ENCODE measurements at regions not wholly inside any gene's neighbourhood (a gene's known extent, or its start where the extent isn't known, plus 50 kb on each side); places are given as distances from the start of the nearest gene placed in this dataset.

DNA sequence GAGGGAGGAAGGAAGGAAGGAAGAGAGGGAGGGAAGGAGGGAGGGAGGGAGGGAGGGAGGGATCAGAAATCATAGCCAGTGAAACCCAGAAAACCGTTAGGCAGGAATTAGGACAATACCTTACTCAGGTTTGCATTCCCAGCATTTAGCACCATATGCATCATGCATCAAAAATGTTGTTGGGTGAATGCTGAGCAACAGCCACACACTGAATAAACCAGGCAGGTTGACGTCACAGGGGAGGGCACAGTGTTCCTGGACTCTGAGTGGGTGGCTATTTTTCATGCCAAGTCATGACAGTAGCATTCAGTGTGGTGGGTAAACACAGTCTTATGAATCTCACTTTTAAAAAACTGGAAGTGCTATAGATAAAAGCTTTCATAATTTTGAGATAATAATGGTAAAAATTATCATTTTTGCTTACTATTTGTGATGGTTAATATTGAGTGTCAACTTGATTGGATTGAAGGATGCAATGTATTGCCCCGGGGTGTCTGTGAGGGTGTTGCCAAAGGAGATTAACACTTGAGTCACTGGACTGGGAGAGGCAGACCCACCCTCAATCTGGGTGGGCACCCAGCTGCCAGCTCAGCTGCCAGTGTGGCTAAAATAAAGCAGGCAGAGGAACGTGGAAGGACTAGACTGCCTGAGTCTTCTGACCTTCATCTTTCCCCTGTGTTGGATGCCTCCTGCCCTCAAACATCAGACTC lies 199.1 kb upstream of the PRKCQ start:
- POLR2A ChIA-PET: no interaction called here
- TF ChIP-seq TCF7 (CRISPR knock-in tag; IDR thresholded peaks at IDR 0.05; ENCODE audit: low read depth) (no peak), NR1H2 (CRISPR knock-in tag; IDR thresholded peaks at IDR 0.05) (no peak), NFATC4 (CRISPR knock-in tag; IDR thresholded peaks at IDR 0.05) (no peak), TEAD1 (CRISPR knock-in tag; IDR thresholded peaks at IDR 0.05) (no peak), NR3C1 (CRISPR knock-in tag; conservative IDR thresholded peaks at IDR 0.05; ENCODE audit: low read depth) (no peak), JAZF1 (CRISPR knock-in tag; IDR thresholded peaks at IDR 0.05) (no peak), NFE2L1 (CRISPR knock-in tag; IDR thresholded peaks at IDR 0.05) (no peak), TP53 (CRISPR knock-in tag; IDR thresholded peaks at IDR 0.05) (no peak), ETV6 (CRISPR knock-in tag; IDR thresholded peaks at IDR 0.05) (no peak), HMGA2 (CRISPR knock-in tag; IDR thresholded peaks at IDR 0.05) (no peak), MYBL2 (CRISPR knock-in tag; IDR thresholded peaks at IDR 0.05) (no peak), ZNF138 (CRISPR knock-in tag; conservative IDR thresholded peaks at IDR 0.05) (no peak), OVOL2 (CRISPR knock-in tag; IDR thresholded peaks at IDR 0.05; ENCODE audit: borderline replicate concordance) (no peak), KAT7 (CRISPR knock-in tag; IDR thresholded peaks at IDR 0.05; ENCODE audit: borderline replicate concordance) (no peak)
- TF ChIP-seq, protein P1, sequence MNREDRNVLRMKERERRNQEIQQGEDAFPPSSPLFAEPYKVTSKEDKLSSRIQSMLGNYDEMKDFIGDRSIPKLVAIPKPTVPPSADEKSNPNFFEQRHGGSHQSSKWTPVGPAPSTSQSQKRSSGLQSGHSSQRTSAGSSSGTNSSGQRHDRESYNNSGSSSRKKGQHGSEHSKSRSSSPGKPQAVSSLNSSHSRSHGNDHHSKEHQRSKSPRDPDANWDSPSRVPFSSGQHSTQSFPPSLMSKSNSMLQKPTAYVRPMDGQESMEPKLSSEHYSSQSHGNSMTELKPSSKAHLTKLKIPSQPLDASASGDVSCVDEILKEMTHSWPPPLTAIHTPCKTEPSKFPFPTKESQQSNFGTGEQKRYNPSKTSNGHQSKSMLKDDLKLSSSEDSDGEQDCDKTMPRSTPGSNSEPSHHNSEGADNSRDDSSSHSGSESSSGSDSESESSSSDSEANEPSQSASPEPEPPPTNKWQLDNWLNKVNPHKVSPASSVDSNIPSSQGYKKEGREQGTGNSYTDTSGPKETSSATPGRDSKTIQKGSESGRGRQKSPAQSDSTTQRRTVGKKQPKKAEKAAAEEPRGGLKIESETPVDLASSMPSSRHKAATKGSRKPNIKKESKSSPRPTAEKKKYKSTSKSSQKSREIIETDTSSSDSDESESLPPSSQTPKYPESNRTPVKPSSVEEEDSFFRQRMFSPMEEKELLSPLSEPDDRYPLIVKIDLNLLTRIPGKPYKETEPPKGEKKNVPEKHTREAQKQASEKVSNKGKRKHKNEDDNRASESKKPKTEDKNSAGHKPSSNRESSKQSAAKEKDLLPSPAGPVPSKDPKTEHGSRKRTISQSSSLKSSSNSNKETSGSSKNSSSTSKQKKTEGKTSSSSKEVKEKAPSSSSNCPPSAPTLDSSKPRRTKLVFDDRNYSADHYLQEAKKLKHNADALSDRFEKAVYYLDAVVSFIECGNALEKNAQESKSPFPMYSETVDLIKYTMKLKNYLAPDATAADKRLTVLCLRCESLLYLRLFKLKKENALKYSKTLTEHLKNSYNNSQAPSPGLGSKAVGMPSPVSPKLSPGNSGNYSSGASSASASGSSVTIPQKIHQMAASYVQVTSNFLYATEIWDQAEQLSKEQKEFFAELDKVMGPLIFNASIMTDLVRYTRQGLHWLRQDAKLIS (CRISPR knock-in tag; IDR thresholded peaks at IDR 0.05; ENCODE audit: borderline replicate concordance): no peak
- TF ChIP-seq, protein P2, sequence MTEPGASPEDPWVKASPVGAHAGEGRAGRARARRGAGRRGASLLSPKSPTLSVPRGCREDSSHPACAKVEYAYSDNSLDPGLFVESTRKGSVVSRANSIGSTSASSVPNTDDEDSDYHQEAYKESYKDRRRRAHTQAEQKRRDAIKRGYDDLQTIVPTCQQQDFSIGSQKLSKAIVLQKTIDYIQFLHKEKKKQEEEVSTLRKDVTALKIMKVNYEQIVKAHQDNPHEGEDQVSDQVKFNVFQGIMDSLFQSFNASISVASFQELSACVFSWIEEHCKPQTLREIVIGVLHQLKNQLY (CRISPR knock-in tag; IDR thresholded peaks at IDR 0.05): no peak
- TF ChIP-seq, protein P3, sequence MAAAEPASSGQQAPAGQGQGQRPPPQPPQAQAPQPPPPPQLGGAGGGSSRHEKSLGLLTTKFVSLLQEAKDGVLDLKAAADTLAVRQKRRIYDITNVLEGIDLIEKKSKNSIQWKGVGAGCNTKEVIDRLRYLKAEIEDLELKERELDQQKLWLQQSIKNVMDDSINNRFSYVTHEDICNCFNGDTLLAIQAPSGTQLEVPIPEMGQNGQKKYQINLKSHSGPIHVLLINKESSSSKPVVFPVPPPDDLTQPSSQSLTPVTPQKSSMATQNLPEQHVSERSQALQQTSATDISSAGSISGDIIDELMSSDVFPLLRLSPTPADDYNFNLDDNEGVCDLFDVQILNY (CRISPR knock-in tag; IDR thresholded peaks at IDR 0.05): no peak
- TF ChIP-seq, protein P4, sequence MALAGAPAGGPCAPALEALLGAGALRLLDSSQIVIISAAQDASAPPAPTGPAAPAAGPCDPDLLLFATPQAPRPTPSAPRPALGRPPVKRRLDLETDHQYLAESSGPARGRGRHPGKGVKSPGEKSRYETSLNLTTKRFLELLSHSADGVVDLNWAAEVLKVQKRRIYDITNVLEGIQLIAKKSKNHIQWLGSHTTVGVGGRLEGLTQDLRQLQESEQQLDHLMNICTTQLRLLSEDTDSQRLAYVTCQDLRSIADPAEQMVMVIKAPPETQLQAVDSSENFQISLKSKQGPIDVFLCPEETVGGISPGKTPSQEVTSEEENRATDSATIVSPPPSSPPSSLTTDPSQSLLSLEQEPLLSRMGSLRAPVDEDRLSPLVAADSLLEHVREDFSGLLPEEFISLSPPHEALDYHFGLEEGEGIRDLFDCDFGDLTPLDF (CRISPR knock-in tag; IDR thresholded peaks at IDR 0.05): no peak
- TF ChIP-seq, protein P5, sequence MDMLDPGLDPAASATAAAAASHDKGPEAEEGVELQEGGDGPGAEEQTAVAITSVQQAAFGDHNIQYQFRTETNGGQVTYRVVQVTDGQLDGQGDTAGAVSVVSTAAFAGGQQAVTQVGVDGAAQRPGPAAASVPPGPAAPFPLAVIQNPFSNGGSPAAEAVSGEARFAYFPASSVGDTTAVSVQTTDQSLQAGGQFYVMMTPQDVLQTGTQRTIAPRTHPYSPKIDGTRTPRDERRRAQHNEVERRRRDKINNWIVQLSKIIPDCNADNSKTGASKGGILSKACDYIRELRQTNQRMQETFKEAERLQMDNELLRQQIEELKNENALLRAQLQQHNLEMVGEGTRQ (CRISPR knock-in tag; IDR thresholded peaks at IDR 0.05): no peak
- no peak overlapping the region for H3K27ac Mint-ChIP-seq
- H3K4me1 Mint-ChIP-seq: peaks cover 47% of the 10 kb centered on the region
- peaks cover 29% of the 10 kb centered on the region for H3K27me3 Mint-ChIP-seq (ENCODE audit: low read depth)
- CTCF ChIA-PET: no interaction called here
- ATAC-seq (no peak), DNase-seq (ENCODE audit: low spot score) (no peak)
- no peak overlapping the region for H3K4me3 Mint-ChIP-seq
- H3K9me3 Mint-ChIP-seq: peaks cover 8% of the 10 kb centered on the region
- peaks cover 5% of the 10 kb centered on the region for H3K36me3 Mint-ChIP-seq

DNA sequence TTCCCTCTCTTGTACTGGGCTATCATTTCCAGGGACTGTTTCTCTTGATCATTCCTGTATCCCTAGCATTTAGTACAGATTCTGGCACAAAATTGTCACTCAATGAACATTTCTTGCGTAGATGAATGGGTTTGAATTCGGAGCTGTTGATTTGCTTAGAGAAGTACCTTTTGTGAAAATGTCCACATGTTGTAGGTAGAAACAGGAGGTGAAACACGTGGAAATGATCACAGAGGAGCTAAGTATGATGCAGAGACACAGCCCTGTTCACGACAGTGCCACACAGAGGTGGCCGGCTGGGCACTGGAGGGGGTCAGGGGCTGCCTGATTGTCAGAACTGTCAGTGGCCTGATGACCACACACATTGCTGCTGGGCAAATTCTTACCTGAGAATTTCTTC lies 196.1 kb upstream of the PRKCQ start:
- DNase-seq (ENCODE audit: low spot score) (no peak), ATAC-seq (no peak)
- peaks cover 5% of the 10 kb centered on the region for H3K36me3 Mint-ChIP-seq
- H3K9me3 Mint-ChIP-seq: peaks cover 8% of the 10 kb centered on the region
- CTCF ChIA-PET: no interaction called here
- no peak overlapping the region for H3K27ac Mint-ChIP-seq
- H3K4me3 Mint-ChIP-seq: no peak overlapping the region
- peaks cover 24% of the 10 kb centered on the region for H3K4me1 Mint-ChIP-seq
- peaks cover 38% of the 10 kb centered on the region for H3K27me3 Mint-ChIP-seq (ENCODE audit: low read depth)
- POLR2A ChIA-PET: no interaction called here
- no peak for TF ChIP-seq FOXK1 (CRISPR knock-in tag; IDR thresholded peaks at IDR 0.05)
- no peak for TF ChIP-seq ZNF416 (CRISPR knock-in tag; IDR thresholded peaks at IDR 0.05)
- no peak for TF ChIP-seq ZNF317 (CRISPR knock-in tag; IDR thresholded peaks at IDR 0.05; ENCODE audit: borderline replicate concordance, low read depth)
- no peak for TF ChIP-seq GABPB1 (CRISPR knock-in tag; IDR thresholded peaks at IDR 0.05)
- TF ChIP-seq NFE2L1 (CRISPR knock-in tag; IDR thresholded peaks at IDR 0.05): no peak
- TF ChIP-seq JAZF1 (CRISPR knock-in tag; IDR thresholded peaks at IDR 0.05): no peak
- TF ChIP-seq, protein P6, sequence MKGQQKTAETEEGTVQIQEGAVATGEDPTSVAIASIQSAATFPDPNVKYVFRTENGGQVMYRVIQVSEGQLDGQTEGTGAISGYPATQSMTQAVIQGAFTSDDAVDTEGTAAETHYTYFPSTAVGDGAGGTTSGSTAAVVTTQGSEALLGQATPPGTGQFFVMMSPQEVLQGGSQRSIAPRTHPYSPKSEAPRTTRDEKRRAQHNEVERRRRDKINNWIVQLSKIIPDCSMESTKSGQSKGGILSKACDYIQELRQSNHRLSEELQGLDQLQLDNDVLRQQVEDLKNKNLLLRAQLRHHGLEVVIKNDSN (CRISPR knock-in tag; IDR thresholded peaks at IDR 0.05): no peak
- TF ChIP-seq, protein P7, sequence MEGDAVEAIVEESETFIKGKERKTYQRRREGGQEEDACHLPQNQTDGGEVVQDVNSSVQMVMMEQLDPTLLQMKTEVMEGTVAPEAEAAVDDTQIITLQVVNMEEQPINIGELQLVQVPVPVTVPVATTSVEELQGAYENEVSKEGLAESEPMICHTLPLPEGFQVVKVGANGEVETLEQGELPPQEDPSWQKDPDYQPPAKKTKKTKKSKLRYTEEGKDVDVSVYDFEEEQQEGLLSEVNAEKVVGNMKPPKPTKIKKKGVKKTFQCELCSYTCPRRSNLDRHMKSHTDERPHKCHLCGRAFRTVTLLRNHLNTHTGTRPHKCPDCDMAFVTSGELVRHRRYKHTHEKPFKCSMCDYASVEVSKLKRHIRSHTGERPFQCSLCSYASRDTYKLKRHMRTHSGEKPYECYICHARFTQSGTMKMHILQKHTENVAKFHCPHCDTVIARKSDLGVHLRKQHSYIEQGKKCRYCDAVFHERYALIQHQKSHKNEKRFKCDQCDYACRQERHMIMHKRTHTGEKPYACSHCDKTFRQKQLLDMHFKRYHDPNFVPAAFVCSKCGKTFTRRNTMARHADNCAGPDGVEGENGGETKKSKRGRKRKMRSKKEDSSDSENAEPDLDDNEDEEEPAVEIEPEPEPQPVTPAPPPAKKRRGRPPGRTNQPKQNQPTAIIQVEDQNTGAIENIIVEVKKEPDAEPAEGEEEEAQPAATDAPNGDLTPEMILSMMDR (IDR thresholded peaks at IDR 0.05): no peak
- TF ChIP-seq, protein P8, sequence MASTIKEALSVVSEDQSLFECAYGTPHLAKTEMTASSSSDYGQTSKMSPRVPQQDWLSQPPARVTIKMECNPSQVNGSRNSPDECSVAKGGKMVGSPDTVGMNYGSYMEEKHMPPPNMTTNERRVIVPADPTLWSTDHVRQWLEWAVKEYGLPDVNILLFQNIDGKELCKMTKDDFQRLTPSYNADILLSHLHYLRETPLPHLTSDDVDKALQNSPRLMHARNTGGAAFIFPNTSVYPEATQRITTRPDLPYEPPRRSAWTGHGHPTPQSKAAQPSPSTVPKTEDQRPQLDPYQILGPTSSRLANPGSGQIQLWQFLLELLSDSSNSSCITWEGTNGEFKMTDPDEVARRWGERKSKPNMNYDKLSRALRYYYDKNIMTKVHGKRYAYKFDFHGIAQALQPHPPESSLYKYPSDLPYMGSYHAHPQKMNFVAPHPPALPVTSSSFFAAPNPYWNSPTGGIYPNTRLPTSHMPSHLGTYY (CRISPR knock-in tag; IDR thresholded peaks at IDR 0.05): no peak
